SH-SY5Y (cell line): ENCODE measurements at regions not wholly inside any gene's neighbourhood (a gene's known extent, or its start where the extent isn't known, plus 50 kb on each side); places are given as distances from the start of the nearest gene placed in this dataset.

Source experiments
- GATA2 ChIP-seq: IDR thresholded peaks from 2 replicates; pipeline ENCODE4 v1.6.1; 2011; ENCODE audit warnings: mild to moderate bottlenecking, low read depth, low read length
- GATA3 ChIP-seq: IDR thresholded peaks from 2 replicates; pipeline ENCODE4 v1.6.1; 2011; ENCODE audit warnings: low read depth, mild to moderate bottlenecking, low read length, moderate library complexity

DNA sequence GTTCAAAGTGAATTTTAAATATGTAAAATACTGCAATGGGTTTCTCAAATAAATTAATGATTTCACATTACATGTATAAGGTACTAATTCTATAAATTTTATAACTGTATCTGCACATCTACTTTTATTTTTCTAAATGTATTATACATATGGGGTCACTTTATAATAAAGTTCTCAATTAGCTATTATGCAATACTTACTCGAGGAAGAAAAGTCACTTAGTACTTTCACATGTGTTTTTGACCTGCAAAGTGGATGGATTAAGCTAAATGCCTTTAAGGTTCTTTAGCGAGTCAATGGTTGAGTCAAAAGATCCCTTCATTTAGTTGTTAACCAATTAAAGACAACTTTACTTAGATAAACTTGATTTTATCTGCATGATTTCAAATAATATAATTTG, 437.8 kb downstream of the ANKRD7 start:
- TF ChIP-seq GATA2 (no peak), GATA3 (no peak)

DNA sequence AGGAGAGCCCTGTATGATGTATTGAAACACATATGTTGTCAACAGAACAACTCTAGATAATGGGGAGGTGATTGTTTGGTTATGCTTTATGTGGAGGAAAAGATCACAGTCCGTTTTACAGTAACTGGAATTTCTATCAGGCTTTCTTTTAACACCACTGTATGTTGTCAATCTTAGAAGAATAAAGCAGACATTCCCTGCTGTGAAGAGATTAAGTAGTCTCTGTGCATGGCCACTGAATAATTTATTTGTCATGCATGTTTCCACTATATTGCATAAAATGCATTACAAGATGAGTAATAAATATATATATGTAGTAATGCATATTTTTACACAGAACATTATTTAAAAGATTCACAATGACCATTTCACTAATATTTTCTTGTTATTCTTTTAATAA, 440.0 kb downstream of the ANKRD7 start:
- TF ChIP-seq GATA2 (no peak), GATA3 (no peak)

- no peak for TF ChIP-seq GATA3
- TF ChIP-seq GATA2 = no peak
Measured at GRCh38 chr7:118671149-118671548, 446.6 kb downstream of the ANKRD7 start.

DNA sequence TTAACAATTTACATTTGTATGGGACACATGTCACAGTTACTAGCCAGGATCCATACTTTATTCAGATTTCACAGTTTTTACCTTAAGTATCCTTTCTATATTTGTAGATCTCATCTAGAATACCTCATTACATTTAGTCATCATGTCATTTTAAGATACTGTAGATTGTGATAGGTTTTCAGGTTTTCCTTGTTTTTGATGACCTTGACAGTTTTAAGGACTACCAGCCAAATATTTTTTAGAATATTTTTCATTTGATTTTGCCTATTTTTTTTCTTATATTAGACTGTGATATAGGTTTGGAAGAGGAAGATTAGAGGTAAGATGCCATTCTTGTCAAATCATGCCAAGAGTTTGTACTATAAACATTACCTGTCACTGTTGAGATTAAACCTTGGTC, 460.3 kb downstream of the ANKRD7 start:
- TF ChIP-seq GATA2 (no peak), GATA3 (no peak)

GRCh38 chr7:118689403-118689802, 464.9 kb downstream of the ANKRD7 start:
- TF ChIP-seq GATA2 (no peak), GATA3 (no peak)

DNA sequence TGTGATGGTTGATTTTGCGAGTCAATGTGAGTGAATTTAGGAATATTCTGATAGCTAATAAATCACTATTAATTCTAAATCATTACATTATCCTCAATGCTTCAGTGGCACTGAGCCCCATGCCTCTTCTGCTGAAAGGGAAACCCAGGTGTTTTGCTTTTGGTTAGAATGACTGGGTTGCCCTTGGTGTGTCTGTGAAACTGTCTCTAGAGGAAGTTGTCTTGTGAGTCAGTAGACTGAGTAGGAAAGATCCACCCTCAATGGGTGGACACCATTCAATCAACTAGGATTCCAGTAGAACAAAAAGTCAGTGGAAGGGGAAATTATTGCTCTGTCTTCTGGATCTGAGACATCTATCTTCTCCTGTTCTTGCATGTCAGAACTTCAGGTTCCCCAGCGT, 472.4 kb downstream of the ANKRD7 start:
- TF ChIP-seq GATA3 = no peak
- no peak for TF ChIP-seq GATA2

DNA sequence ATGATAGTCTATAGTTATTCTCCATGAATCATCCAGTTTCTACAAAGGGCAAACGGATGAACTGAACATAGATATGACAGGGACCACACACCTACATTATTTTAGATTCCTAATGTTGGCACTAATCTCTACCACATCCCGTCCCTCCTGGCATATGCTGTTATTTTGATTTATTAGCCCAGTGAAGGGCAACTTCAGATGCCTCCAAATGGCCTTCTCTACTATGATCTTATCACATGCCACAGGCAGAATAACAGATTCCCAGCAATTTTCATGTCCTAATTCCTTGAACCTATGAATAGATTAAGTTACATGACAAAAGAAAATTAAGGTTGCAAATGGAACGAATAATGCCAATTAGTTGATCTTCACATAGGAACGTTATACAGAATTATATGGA, 474.7 kb downstream of the ANKRD7 start:
- peak; percentile 56; the same call in 1 of the 2 replicates for TF ChIP-seq GATA2
- peak; percentile 72 for TF ChIP-seq GATA3

- TF ChIP-seq GATA3 (no peak), GATA2 (no peak)
Measured at GRCh38 chr7:118708741-118709140, 484.2 kb downstream of the ANKRD7 start.

GRCh38 chr7:118711688-118712087, 487.2 kb downstream of the ANKRD7 start:
- TF ChIP-seq GATA3 (no peak; the same call in 1 of the 2 replicates), GATA2 (no peak)

DNA sequence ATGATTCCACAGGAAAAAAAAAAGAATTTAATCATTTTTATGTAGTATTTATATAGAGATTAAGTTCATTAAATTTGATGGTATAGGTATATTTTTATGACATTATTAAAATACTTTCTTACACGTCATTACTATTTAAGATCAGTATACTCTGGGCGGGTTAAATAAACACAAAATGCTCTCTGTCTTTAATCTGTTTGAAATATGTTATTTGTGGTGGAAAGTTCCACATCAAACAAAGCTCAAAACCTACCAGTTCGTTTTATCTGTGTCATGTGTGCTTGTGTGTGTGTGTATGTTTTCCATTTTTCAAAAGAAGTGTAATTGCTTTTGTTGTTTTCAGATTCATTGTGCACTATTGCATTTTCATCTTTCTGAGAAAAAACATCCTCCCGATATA, 488.5 kb downstream of the ANKRD7 start:
- TF ChIP-seq GATA3 = no peak

GRCh38 chr7:118720632-118721031, 496.1 kb downstream of the ANKRD7 start:
- TF ChIP-seq GATA2 (no peak), GATA3 (no peak)

GRCh38 chr7:118731854-118732253, 507.4 kb downstream of the ANKRD7 start:
- TF ChIP-seq GATA3 = no peak

- no peak for TF ChIP-seq GATA3
- TF ChIP-seq GATA2 = no peak
Measured at GRCh38 chr7:118734541-118734940, 510.0 kb downstream of the ANKRD7 start.

- TF ChIP-seq GATA3 (no peak), GATA2 (no peak)
Measured at GRCh38 chr7:118735441-118735840, 510.9 kb downstream of the ANKRD7 start.

GRCh38 chr7:118737935-118738334, 513.4 kb downstream of the ANKRD7 start:
- TF ChIP-seq GATA2 (no peak), GATA3 (no peak)

DNA sequence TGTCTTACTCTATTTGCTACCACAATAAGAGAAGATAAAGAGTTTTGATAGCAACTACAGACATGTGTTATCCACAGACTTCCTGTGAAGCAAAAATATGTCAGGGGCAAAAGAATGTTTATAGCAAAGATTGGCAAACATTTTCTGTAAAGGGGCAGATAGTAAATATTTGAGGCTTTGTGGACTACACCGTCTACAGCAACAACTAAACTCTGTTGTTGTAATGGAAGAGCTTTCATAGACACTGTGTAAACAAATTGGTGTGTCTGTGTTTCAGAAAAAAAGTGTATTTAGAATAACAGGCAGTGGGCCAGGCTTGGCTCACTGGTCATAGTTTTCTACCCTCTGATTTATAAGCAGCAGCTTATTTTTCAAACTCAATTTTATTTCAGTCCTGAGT, 521.4 kb downstream of the ANKRD7 start:
- TF ChIP-seq GATA2 (no peak), GATA3 (no peak)

GRCh38 chr7:118747473-118747872, 523.0 kb downstream of the ANKRD7 start:
- TF ChIP-seq GATA2 (no peak), GATA3 (no peak)

DNA sequence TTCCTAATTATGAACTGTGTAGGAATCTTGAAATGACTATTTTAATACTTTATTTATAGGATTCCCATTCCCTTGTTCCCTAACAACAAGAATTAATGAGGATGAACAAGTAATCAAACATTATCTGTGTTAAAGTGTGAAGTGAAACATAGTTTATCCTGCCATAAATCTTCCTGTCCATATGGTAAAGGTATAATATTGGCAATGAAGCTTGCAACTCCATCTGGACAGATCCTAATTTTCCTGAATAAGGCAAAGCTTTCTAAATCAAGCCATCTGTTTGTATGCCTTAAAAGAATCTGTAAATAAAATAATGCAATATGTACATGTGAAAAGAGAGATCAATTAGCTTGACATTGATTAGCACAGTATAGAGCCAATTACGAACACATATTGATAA, 529.0 kb downstream of the ANKRD7 start:
- TF ChIP-seq GATA3 = no peak
- TF ChIP-seq GATA2 = no peak
